ENCODE measurements at regions not wholly inside any gene's neighbourhood (a gene's known extent, or its start where the extent isn't known, plus 50 kb on each side); places are given as distances from the start of the nearest gene placed in this dataset.

DNA sequence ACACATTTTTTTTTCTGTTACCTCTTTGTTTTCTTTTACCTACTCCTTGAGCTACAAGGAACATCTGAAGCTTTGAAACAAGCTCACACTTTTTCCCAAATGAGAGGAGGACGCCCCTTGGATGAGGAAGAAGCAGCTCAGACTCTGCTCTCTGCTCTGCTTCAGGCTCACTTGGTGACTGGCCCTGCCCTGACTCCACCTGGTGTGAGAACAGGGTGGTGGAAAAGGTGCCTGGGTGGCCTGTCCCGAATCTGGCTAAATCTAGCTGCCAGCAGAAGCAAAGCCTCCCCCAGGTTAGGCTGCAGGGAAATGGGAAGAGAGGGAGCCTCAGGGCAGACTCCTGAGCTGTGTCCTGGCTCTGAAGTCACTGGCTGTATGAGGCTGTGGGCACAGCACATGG is 68.0 kb upstream of the CEACAM8 start:
- no peak for DNase-seq (ENCODE audit: low read depth in 1 of 2, low spot score in 1 of 2)
- no peak for TF ChIP-seq JUND (IDR thresholded peaks at IDR 0.05; ENCODE audit: low read depth)
- in situ Hi-C loops (cut with HindIII; ENCODE audit: low pct_unique_long_range_greater_than_20kb, low sequenced_read_pairs), result no loop called here

DNA sequence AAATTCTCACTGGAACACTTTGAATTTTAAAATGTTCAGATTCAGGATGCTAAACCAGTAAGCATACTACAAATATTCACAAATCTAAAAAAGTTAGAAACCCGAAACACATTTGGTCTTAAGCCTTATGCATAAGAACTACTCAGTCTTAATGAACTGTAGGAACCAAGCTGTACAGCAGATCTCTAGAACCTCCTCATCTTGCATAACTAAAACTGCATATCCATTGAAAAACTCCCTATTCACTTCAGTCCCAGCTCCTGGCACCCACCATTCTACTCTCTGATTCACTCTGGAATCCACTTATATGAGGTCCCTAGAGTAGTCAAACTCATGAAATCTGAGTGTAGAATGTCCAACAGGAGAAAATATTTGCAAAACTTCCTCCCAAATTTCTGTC is 65.6 kb upstream of the CEACAM8 start:
- in situ Hi-C loops (cut with HindIII; ENCODE audit: low pct_unique_long_range_greater_than_20kb, low sequenced_read_pairs), result no loop called here
- DNase-seq (ENCODE audit: low read depth in 1 of 2, low spot score in 1 of 2), result no peak
- no peak for TF ChIP-seq JUND (IDR thresholded peaks at IDR 0.05; ENCODE audit: low read depth)

DNA sequence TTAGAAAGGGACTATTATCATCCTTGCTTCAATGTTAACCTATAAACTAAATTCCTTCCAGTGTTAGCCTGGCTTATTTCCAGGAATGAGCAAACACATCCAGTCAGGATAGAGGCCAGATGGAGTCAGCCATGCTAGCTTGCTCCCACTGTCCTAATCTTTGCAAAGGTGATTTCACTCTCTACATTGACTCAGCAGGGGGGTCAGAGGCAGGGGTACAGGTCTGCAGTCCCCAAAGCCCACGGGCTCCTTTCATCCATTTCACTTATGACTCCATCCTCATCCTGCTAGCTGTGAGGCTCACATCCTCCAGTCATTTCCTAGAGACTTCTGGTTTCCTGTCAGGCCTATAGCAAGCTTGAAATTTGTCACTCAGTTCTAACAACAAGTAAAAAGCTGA is 63.4 kb upstream of the CEACAM8 start:
- no peak for TF ChIP-seq JUND (IDR thresholded peaks at IDR 0.05; ENCODE audit: low read depth)
- in situ Hi-C loops (cut with HindIII; ENCODE audit: low pct_unique_long_range_greater_than_20kb, low sequenced_read_pairs), result no loop called here
- DNase-seq (ENCODE audit: low read depth in 1 of 2, low spot score in 1 of 2), result no peak

DNA sequence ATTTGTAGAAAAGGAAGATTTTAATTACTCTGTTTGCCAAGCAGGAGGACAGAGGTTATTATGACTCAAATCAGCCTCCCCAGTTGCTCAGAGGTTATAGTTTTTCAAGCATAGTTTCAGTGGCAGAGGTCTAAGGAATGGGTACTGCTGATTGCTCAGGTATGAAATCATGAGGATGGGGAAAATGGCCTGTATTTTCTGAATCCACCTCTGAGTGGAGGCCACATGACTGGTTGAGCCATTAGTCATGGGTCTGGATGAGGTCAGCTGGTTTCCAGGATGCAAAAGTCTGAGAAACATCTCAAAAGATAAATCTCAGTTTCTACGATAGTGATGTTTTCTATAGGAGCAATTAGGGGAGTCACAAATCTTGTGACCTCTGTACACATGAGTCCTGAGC is 62.8 kb upstream of the CEACAM8 start:
- TF ChIP-seq JUND (IDR thresholded peaks at IDR 0.05; ENCODE audit: low read depth), result no peak
- in situ Hi-C loops (cut with HindIII; ENCODE audit: low pct_unique_long_range_greater_than_20kb, low sequenced_read_pairs), result no loop called here
- DNase-seq (ENCODE audit: low read depth in 1 of 2, low spot score in 1 of 2), result no peak

DNA sequence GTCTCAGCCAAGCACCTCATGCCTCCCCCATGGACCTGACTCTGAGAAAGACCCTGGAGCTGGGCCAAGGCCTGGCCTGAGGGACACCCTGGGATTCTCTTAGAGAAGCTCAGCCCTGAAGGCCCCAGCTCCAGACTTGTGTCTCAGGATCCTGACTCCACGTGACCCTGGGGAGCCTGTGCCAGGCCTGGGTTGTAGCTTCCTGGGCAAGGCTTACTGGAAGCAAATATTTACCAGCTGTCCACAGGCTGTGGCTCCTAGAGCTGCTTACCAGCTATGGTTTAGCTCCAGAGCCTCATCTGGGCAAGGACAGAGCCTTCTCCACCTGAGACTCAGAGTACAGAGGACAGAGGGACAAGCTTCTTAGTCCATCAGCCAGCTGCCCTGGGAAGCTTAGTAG is 61.0 kb upstream of the CEACAM8 start:
- no peak for TF ChIP-seq JUND (IDR thresholded peaks at IDR 0.05; ENCODE audit: low read depth)
- DNase-seq (ENCODE audit: low read depth in 1 of 2, low spot score in 1 of 2), result peak in 1 of 2 experiments; percentile 36
- in situ Hi-C loops (cut with HindIII; ENCODE audit: low pct_unique_long_range_greater_than_20kb, low sequenced_read_pairs), result no loop called here

DNA sequence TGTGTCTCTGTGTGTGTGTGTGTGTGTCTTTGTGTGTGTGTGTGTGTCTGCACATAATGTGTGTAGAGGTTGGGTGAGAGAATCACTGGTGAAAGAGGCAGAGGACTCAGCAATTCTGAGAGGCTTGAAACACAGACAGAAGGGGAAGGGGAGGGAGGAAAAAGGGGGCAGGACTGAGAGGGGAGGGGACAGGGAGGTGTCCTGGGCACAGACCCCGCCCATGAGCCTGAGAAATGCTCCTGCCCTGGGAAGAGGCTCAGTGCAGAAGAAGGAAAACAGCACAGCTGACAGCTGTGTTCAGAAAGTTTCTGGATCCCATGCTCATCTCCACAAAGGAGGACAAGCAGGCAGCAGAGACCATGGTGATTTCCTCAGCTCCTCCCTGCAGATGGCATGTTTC is 59.1 kb upstream of the CEACAM8 start:
- in situ Hi-C loops (cut with HindIII; ENCODE audit: low pct_unique_long_range_greater_than_20kb, low sequenced_read_pairs), result no loop called here
- peak in 1 of 2 experiments; percentile 23 for DNase-seq (ENCODE audit: low read depth in 1 of 2, low spot score in 1 of 2)
- no peak for TF ChIP-seq JUND (IDR thresholded peaks at IDR 0.05; ENCODE audit: low read depth)

DNA sequence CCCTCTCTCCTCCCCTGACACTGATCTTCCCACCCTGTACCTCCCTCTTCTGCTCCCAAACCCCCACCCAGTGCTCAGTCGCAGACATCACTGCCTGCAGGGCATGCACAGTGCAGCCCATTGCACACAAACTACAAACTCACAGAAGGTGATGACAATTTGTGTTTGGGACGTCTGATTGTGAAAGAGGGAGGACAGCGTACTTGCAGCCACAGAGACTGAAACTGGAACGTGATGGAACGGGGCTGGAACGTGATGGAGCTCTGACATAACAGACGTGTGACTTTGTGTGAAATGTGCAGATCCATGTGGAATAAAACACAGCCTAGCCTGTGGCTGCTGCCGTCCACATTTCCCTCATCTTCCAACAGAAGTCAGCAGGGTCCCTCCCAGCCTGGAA is 57.3 kb upstream of the CEACAM8 start:
- in situ Hi-C loops (cut with HindIII; ENCODE audit: low pct_unique_long_range_greater_than_20kb, low sequenced_read_pairs), result no loop called here
- no peak for TF ChIP-seq JUND (IDR thresholded peaks at IDR 0.05; ENCODE audit: low read depth)
- no peak for DNase-seq (ENCODE audit: low read depth in 1 of 2, low spot score in 1 of 2)

Data from T47D (cell line).